ENCODE measurements at regions not wholly inside any gene's neighbourhood (a gene's known extent, or its start where the extent isn't known, plus 50 kb on each side); places are given as distances from the start of the nearest gene placed in this dataset.

GRCh38 chr5:74953937-74954720, 87.9 kb upstream of the FAM169A start:
- no peak for DNase-seq

GRCh38 chr5:74953554-74953936, 87.4 kb upstream of the FAM169A start:
- no peak for DNase-seq

- no peak for DNase-seq
Observed at GRCh38 chr5:74952406-74952805, 86.2 kb upstream of the FAM169A start.

GRCh38 chr5:74951865-74952264, 85.7 kb upstream of the FAM169A start:
- DNase-seq = no peak

GRCh38 chr5:74950836-74951515, 84.8 kb upstream of the FAM169A start:
- DNase-seq = no peak

- DNase-seq = no peak
Observed at GRCh38 chr5:74949976-74950375, 83.8 kb upstream of the FAM169A start.

GRCh38 chr5:74948031-74948546, 81.9 kb upstream of the FAM169A start:
- DNase-seq = no peak

GRCh38 chr5:74946471-74946870, 80.3 kb upstream of the FAM169A start:
- no peak for DNase-seq

- no peak for DNase-seq
Observed at GRCh38 chr5:74945561-74946165, 79.5 kb upstream of the FAM169A start.

- no peak for DNase-seq
Observed at GRCh38 chr5:74943905-74944304, 77.7 kb upstream of the FAM169A start.

GRCh38 chr5:74942622-74943286, 76.6 kb upstream of the FAM169A start:
- no peak for DNase-seq

GRCh38 chr5:74940782-74941353, 74.7 kb upstream of the FAM169A start:
- no peak for DNase-seq

GRCh38 chr5:74938250-74938933, 72.2 kb upstream of the FAM169A start:
- DNase-seq = no peak

- no peak for DNase-seq
Observed at GRCh38 chr5:74935752-74936091, 69.5 kb upstream of the FAM169A start.

GRCh38 chr5:74934949-74935751, 69.0 kb upstream of the FAM169A start:
- peak in 1 of 2 donors; percentile 37 for DNase-seq

GRCh38 chr5:74927336-74927735, 61.1 kb upstream of the FAM169A start:
- no peak for DNase-seq

- DNase-seq = peak in 1 of 2 donors; percentile 51
Observed at GRCh38 chr5:74919487-74919886, 53.3 kb upstream of the FAM169A start.

- no peak for DNase-seq
Observed at GRCh38 chr5:74919041-74919440, 52.9 kb upstream of the FAM169A start.

GRCh38 chr5:74918232-74918669, 52.1 kb upstream of the FAM169A start:
- no peak for DNase-seq

- no peak for DNase-seq
Observed at GRCh38 chr5:74916831-74917710, 50.9 kb upstream of the FAM169A start.
